ENCODE measurements at regions not wholly inside any gene's neighbourhood (a gene's known extent, or its start where the extent isn't known, plus 50 kb on each side); places are given as distances from the start of the nearest gene placed in this dataset.

- TF ChIP-seq ZNF423 (CRISPR knock-in tag; IDR thresholded peaks at IDR 0.05): no peak
- no peak for TF ChIP-seq IRF2 (CRISPR knock-in tag; IDR thresholded peaks at IDR 0.05; ENCODE audit: borderline replicate concordance, low read depth)
- TF ChIP-seq E2F4 (CRISPR knock-in tag; IDR thresholded peaks at IDR 0.05; ENCODE audit: borderline replicate concordance, low read depth): no peak
- no peak for TF ChIP-seq CREB1 (CRISPR knock-in tag; IDR thresholded peaks at IDR 0.05)
- TF ChIP-seq TEAD4 (CRISPR knock-in tag; IDR thresholded peaks at IDR 0.05): no peak
- no peak for TF ChIP-seq ZNF532 (CRISPR knock-in tag; IDR thresholded peaks at IDR 0.05; ENCODE audit: borderline replicate concordance)
- TF ChIP-seq OVOL2 (CRISPR knock-in tag; IDR thresholded peaks at IDR 0.05; ENCODE audit: borderline replicate concordance): no peak
- TF ChIP-seq CDX4 (CRISPR knock-in tag; IDR thresholded peaks at IDR 0.05; ENCODE audit: borderline replicate concordance): no peak
- no peak for TF ChIP-seq ZNF121 (CRISPR knock-in tag; IDR thresholded peaks at IDR 0.05)
- TF ChIP-seq ZNF138 (CRISPR knock-in tag; conservative IDR thresholded peaks at IDR 0.05): no peak
- TF ChIP-seq E2F1 (CRISPR knock-in tag; IDR thresholded peaks at IDR 0.05): no peak
- TF ChIP-seq TP53 (CRISPR knock-in tag; IDR thresholded peaks at IDR 0.05): no peak
Observed at GRCh38 chr20:22456109-22456508, 128.3 kb downstream of the FOXA2 start (continued).

GRCh38 chr20:22455259-22455658, 129.1 kb downstream of the FOXA2 start:
- ATAC-seq (no peak), DNase-seq (ENCODE audit: low spot score) (no peak)
- H3K36me3 Mint-ChIP-seq: no peaks in the 10 kb centered on the region
- no peak overlapping the region for H3K4me3 Mint-ChIP-seq
- H3K27me3 Mint-ChIP-seq (ENCODE audit: low read depth): peaks cover 92% of the 10 kb centered on the region
- H3K9me3 Mint-ChIP-seq: no peaks in the 10 kb centered on the region
- POLR2A ChIA-PET: no interaction called here
- TF ChIP-seq ZNF671 (CRISPR knock-in tag; IDR thresholded peaks at IDR 0.05) (no peak), MYBL2 (CRISPR knock-in tag; IDR thresholded peaks at IDR 0.05) (no peak), ETV6 (CRISPR knock-in tag; IDR thresholded peaks at IDR 0.05) (no peak), NR1H2 (CRISPR knock-in tag; IDR thresholded peaks at IDR 0.05) (no peak), ZNF317 (CRISPR knock-in tag; IDR thresholded peaks at IDR 0.05; ENCODE audit: borderline replicate concordance, low read depth) (no peak), SP1 (CRISPR knock-in tag; conservative IDR thresholded peaks at IDR 0.05) (no peak), PRDM15 (CRISPR knock-in tag; IDR thresholded peaks at IDR 0.05) (no peak)
- H3K27ac Mint-ChIP-seq: no peak overlapping the region
- CTCF ChIA-PET: interaction anchor here (3.6 kb wide), 1 partner anchor 132 kb away, joined by 19 read pairs; no protein-coding TSS in a partner anchor
- peaks cover 19% of the 10 kb centered on the region for H3K4me1 Mint-ChIP-seq
